HS-5 (cell line): ENCODE measurements at regions not wholly inside any gene's neighbourhood (a gene's known extent, or its start where the extent isn't known, plus 50 kb on each side); places are given as distances from the start of the nearest gene placed in this dataset.
"Not testable (repeated sequence)": the region's sequence is repeated elsewhere in the genome, so short reads cannot be mapped to it uniquely, and the experiment has no call there.

Source experiments
- DNase-seq: peaks from one replicate; pipeline ENCODE4 v3.0.0-alpha.2; 2012; ENCODE audit warnings: low read depth

GRCh38 chr3:74273555-74274402 is 340.7 kb downstream of the CNTN3 start:
- DNase-seq = no peak

- no peak for DNase-seq
Measured at GRCh38 chr3:74273091-74273490, 341.4 kb downstream of the CNTN3 start.

GRCh38 chr3:74271541-74271940 is 342.9 kb downstream of the CNTN3 start:
- no peak for DNase-seq

- DNase-seq = no peak
Measured at GRCh38 chr3:74269689-74270088, 344.8 kb downstream of the CNTN3 start.

GRCh38 chr3:74268753-74269152 is 345.7 kb downstream of the CNTN3 start:
- no peak for DNase-seq

- DNase-seq = no peak
Measured at GRCh38 chr3:74267588-74268184, 346.8 kb downstream of the CNTN3 start.

GRCh38 chr3:74267131-74267530 is 347.3 kb downstream of the CNTN3 start:
- DNase-seq = no peak

- no peak for DNase-seq
Measured at GRCh38 chr3:74265069-74265468, 349.4 kb downstream of the CNTN3 start.

- no peak for DNase-seq
Measured at GRCh38 chr3:74263031-74263430, 351.4 kb downstream of the CNTN3 start.

- no peak for DNase-seq
Measured at GRCh38 chr3:74233091-74233490, 381.4 kb downstream of the CNTN3 start.

- DNase-seq = no peak
Measured at GRCh38 chr3:74217467-74217866, 397.0 kb downstream of the CNTN3 start.

- DNase-seq = no peak
Measured at GRCh38 chr3:74214286-74214685, 400.2 kb downstream of the CNTN3 start.

- no peak for DNase-seq
Measured at GRCh38 chr3:74210739-74211138, 403.7 kb downstream of the CNTN3 start.

GRCh38 chr3:74200952-74201351 is 413.5 kb downstream of the CNTN3 start:
- no peak for DNase-seq

- DNase-seq = not testable (repeated sequence)
Measured at GRCh38 chr3:74178664-74179063, 435.8 kb downstream of the CNTN3 start.

- no peak for DNase-seq
Measured at GRCh38 chr3:74173090-74173489, 441.4 kb downstream of the CNTN3 start.

GRCh38 chr3:74167926-74168325 is 446.5 kb downstream of the CNTN3 start:
- no peak for DNase-seq

- no peak for DNase-seq
Measured at GRCh38 chr3:74165211-74165610, 449.2 kb downstream of the CNTN3 start.

GRCh38 chr3:74149466-74149865 is 465.0 kb downstream of the CNTN3 start:
- DNase-seq = no peak

GRCh38 chr3:74145277-74145676 is 469.2 kb downstream of the CNTN3 start:
- DNase-seq = no peak

GRCh38 chr3:74139648-74140047 is 474.8 kb downstream of the CNTN3 start:
- no peak for DNase-seq

GRCh38 chr3:74137790-74138189 is 476.7 kb downstream of the CNTN3 start:
- no peak for DNase-seq

GRCh38 chr3:74135808-74136207 is 478.7 kb downstream of the CNTN3 start:
- DNase-seq = no peak

GRCh38 chr3:74134831-74135230 is 479.6 kb downstream of the CNTN3 start:
- DNase-seq = no peak
